DND-41 (cell line): ENCODE measurements at regions not wholly inside any gene's neighbourhood (a gene's known extent, or its start where the extent isn't known, plus 50 kb on each side); places are given as distances from the start of the nearest gene placed in this dataset.

Experiments
- ATAC-seq: fragments of 200-7000 bp; cut with Tn5 transposase; 3 replicates; pipeline ENCODE4 v1.9.1; 2021; ENCODE audit warnings: low read depth; ENCODE audit not compliant: insufficient read depth
- DNase-seq: peaks from one replicate; pipeline ENCODE4 v3.0.0-alpha.2; 2020
- H2AFZ ChIP-seq: 2 replicates; pipeline ENCODE4 v1.6.0; 2012; ENCODE audit warnings: low read depth, low read length
- H3K27ac ChIP-seq: 2 replicates; pipeline ENCODE4 v1.5.1; 2012; ENCODE audit warnings: low read length, inconsistent platforms
- H3K27me3 ChIP-seq: fragments of 200-600 bp; sonication (generic); 2 replicates; pipeline ENCODE4 v1.6.0; 2012; ENCODE audit warnings: low read length, mild to moderate bottlenecking, inconsistent platforms; ENCODE audit not compliant: insufficient read depth, poor library complexity
- H3K36me3 ChIP-seq: 2 replicates; pipeline ENCODE4 v1.5.1; 2012; ENCODE audit warnings: low read length, inconsistent platforms; ENCODE audit not compliant: insufficient read depth
- H3K4me1 ChIP-seq: 2 replicates; pipeline ENCODE4 v1.5.1; 2012; ENCODE audit warnings: mild to moderate bottlenecking, low read length; ENCODE audit not compliant: insufficient read depth
- H3K4me2 ChIP-seq: 2 replicates; pipeline ENCODE4 v1.6.0; 2012; ENCODE audit warnings: mild to moderate bottlenecking, moderate library complexity, low read length, inconsistent platforms; ENCODE audit not compliant: insufficient read depth
- H3K4me3 ChIP-seq, 2 experiments: fragments of 200-600 bp in 1 of 2; shearing (Covaris generic) in 1 of 2; 2 replicates each; pipeline ENCODE4 v1.5.1; 2012 to 2016; ENCODE audit warnings: inconsistent platforms in 2 of 2, low read length in 2 of 2, mild to moderate bottlenecking in 2 of 2, low read depth in 1 of 2, moderate library complexity in 1 of 2
- H3K79me2 ChIP-seq: 2 replicates; pipeline ENCODE4 v1.6.0; 2012; ENCODE audit warnings: low read length, inconsistent platforms; ENCODE audit not compliant: insufficient read depth
- H3K9ac ChIP-seq: 2 replicates; pipeline ENCODE4 v1.6.0; 2012; ENCODE audit warnings: low read depth, mild to moderate bottlenecking, inconsistent platforms, low read length, moderate library complexity
- H3K9me3 ChIP-seq: 2 replicates; pipeline ENCODE4 v1.5.1; 2012; ENCODE audit warnings: low read length, moderate library complexity, mild to moderate bottlenecking, inconsistent platforms; ENCODE audit not compliant: insufficient read depth, severe bottlenecking
- H4K20me1 ChIP-seq: 2 replicates; pipeline ENCODE4 v1.6.0; 2012; ENCODE audit warnings: low read length; ENCODE audit not compliant: insufficient read depth
- CTCF ChIP-seq: IDR thresholded peaks from 2 replicates; pipeline ENCODE4 v1.5.1; 2012; ENCODE audit warnings: borderline replicate concordance, low read length, moderate library complexity, mild to moderate bottlenecking; ENCODE audit not compliant: poor library complexity, severe bottlenecking; ENCODE audit errors: extremely low read depth
- EZH2 ChIP-seq: IDR thresholded peaks from 3 replicates; pipeline ENCODE4 v1.6.1; 2012; ENCODE audit warnings: borderline replicate concordance, low read depth, mild to moderate bottlenecking, moderate library complexity, low read length, inconsistent platforms; ENCODE audit not compliant: severe bottlenecking

DNA sequence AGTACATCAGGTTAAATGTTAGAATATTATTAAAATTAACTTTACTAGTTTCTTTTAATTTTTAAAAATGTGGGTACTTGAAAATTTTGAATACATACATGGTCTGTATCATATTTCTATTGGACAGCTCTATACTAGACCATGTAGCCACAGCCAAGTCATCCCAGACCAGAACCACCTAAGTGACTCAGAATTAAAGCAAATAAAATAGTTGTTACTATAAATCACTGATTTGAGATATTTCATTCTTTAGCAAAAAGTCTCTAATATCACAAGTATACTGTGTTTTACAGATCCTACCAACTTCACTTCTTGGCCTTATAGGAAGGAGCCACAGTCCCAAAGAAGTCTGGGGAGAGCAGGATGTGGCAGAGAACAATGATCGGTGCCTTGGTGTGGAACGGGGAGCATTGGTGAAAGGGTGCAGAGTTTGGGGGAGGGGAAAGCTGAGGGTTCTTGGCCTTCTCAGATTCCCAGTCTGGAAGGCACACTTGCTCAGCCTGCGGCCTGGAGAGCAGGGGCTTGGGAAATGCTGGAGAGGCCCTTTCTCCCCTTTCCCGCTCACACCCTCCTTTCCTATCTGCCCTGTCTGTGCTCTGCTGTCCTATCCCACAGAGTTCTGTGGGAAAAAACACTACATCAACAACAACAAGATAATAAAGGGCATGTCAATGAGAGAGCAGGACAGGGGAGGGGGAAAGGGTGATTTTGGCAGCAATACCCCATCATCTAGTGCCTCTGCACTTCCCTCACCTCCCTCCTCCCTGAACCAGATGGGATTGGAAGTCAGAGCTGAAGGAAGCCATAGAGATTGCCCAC lies 122.1 kb downstream of the NGF start:
- H3K9me3 ChIP-seq: no peaks in the 10 kb centered on the region
- no peaks in the 10 kb centered on the region for H3K36me3 ChIP-seq
- H3K4me3 ChIP-seq: no peak overlapping the region
- no peaks in the 10 kb centered on the region for H4K20me1 ChIP-seq
- H3K4me1 ChIP-seq: no peaks in the 10 kb centered on the region
- H3K27ac ChIP-seq: no peak overlapping the region
- no peak overlapping the region for H3K4me2 ChIP-seq
- no peaks in the 10 kb centered on the region for H3K27me3 ChIP-seq
- H3K9ac ChIP-seq: no peak overlapping the region
- H3K79me2 ChIP-seq: no peaks in the 10 kb centered on the region
- ATAC-seq (no peak), DNase-seq (no peak)
- no peak overlapping the region for H2AFZ ChIP-seq
- TF ChIP-seq EZH2 (no peak), CTCF (no peak)

DNA sequence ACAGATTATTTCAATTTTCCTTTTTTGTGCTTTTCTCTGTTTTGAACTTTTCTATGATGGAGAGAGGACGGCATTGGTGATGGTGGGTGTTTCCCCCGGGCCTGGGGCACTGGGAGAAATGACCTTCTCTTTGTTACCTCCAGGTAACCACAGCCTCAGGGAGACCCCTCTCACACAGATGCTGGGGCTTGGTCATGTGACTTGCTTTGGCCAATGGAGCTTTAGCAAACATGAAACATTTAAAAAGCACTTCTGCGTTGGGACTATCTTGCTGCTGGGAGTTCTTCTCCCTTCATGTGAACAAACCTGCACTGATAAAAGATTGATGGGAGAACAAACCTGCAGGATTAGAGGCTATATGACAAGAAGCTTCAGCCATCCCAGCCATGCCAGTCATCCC lies 122.9 kb downstream of the NGF start:
- Histone ChIP-seq H3K4me3 (no peak overlapping the region), H2AFZ (no peak overlapping the region), H3K36me3 (no peaks in the 10 kb centered on the region), H3K79me2 (no peaks in the 10 kb centered on the region), H3K9ac (no peak overlapping the region), H3K27me3 (no peaks in the 10 kb centered on the region), H3K27ac (no peak overlapping the region), H3K4me2 (no peak overlapping the region), H4K20me1 (no peaks in the 10 kb centered on the region), H3K9me3 (no peaks in the 10 kb centered on the region), H3K4me1 (no peaks in the 10 kb centered on the region)
- DNase-seq (no peak), ATAC-seq (no peak)
- no peak for TF ChIP-seq EZH2
- TF ChIP-seq CTCF: no peak

- no peaks in the 10 kb centered on the region for H3K79me2 ChIP-seq
- H3K9me3 ChIP-seq: no peaks in the 10 kb centered on the region
- no peaks in the 10 kb centered on the region for H4K20me1 ChIP-seq
- no peaks in the 10 kb centered on the region for H3K27me3 ChIP-seq
- DNase-seq: no peak
- H2AFZ ChIP-seq: no peak overlapping the region
- no peak for ATAC-seq
- no peaks in the 10 kb centered on the region for H3K36me3 ChIP-seq
- TF ChIP-seq EZH2 (no peak), CTCF (no peak)
- H3K27ac ChIP-seq: no peak overlapping the region
- no peak overlapping the region for H3K4me3 ChIP-seq
- H3K9ac ChIP-seq: no peak overlapping the region
- no peaks in the 10 kb centered on the region for H3K4me1 ChIP-seq
- no peak overlapping the region for H3K4me2 ChIP-seq
Observed at GRCh38 chr1:115214098-115214497, 124.0 kb downstream of the NGF start.

GRCh38 chr1:115213130-115213529 lies 123.8 kb upstream of the TSPAN2 start:
- no peaks in the 10 kb centered on the region for H3K4me1 ChIP-seq
- no peak overlapping the region for H3K27ac ChIP-seq
- H3K9me3 ChIP-seq: no peaks in the 10 kb centered on the region
- no peaks in the 10 kb centered on the region for H3K36me3 ChIP-seq
- H3K27me3 ChIP-seq: no peaks in the 10 kb centered on the region
- no peak overlapping the region for H3K4me2 ChIP-seq
- no peak for DNase-seq
- no peaks in the 10 kb centered on the region for H3K79me2 ChIP-seq
- H2AFZ ChIP-seq: no peak overlapping the region
- no peaks in the 10 kb centered on the region for H4K20me1 ChIP-seq
- ATAC-seq: no peak
- no peak for TF ChIP-seq CTCF
- TF ChIP-seq EZH2: no peak
- no peak overlapping the region for H3K4me3 ChIP-seq
- H3K9ac ChIP-seq: no peak overlapping the region
